Progenitor cell of endocrine pancreas (in vitro differentiated cells): ENCODE measurements at regions not wholly inside any gene's neighbourhood (a gene's known extent, or its start where the extent isn't known, plus 50 kb on each side); places are given as distances from the start of the nearest gene placed in this dataset.

Experiments used
- DNase-seq: peaks from one replicate; pipeline ENCODE4 v3.0.0; 2021; ENCODE audit warnings: low spot score; ENCODE audit not compliant: unreplicated experiment
- H3K27ac Mint-ChIP-seq: 2 replicates; pipeline ENCODE4 v1.8.0; 2021; ENCODE audit warnings: mild to moderate bottlenecking, moderate library complexity, mixed read lengths
- H3K27me3 Mint-ChIP-seq: 2 replicates; pipeline ENCODE4 v1.8.0; 2021; ENCODE audit warnings: mixed read lengths
- H3K36me3 Mint-ChIP-seq: 2 replicates; pipeline ENCODE4 v1.8.0; 2022; ENCODE audit warnings: mixed read lengths; ENCODE audit not compliant: insufficient read depth
- H3K4me1 Mint-ChIP-seq: 2 replicates; pipeline ENCODE4 v1.8.0; 2021; ENCODE audit warnings: low read depth, mixed read lengths
- H3K4me3 Mint-ChIP-seq: 2 replicates; pipeline ENCODE4 v1.8.0; 2021; ENCODE audit warnings: low read depth, mild to moderate bottlenecking, moderate library complexity, mixed read lengths
- H3K9me3 Mint-ChIP-seq: 2 replicates; pipeline ENCODE4 v1.8.0; 2021; ENCODE audit warnings: low read depth, mixed read lengths
- CTCF ChIP-seq: fragments of 200-600 bp; sonication (generic); IDR thresholded peaks from one replicate; pipeline ENCODE4 v1.5.0; 2021; ENCODE audit warnings: antibody characterized with exemption, mild to moderate bottlenecking; ENCODE audit not compliant: unreplicated experiment

- no peak for DNase-seq
- no peak for TF ChIP-seq CTCF
- peaks cover 13% of the 10 kb centered on the region for H3K9me3 Mint-ChIP-seq
- no peak overlapping the region for H3K4me3 Mint-ChIP-seq
- H3K27ac Mint-ChIP-seq, result no peak overlapping the region
- H3K27me3 Mint-ChIP-seq, result no peaks in the 10 kb centered on the region
- H3K36me3 Mint-ChIP-seq, result no peaks in the 10 kb centered on the region
- H3K4me1 Mint-ChIP-seq, result no peaks in the 10 kb centered on the region
These were observed 144.2 kb upstream of the FRMD6 start for GRCh38 chr14:51507511-51507905.

- H3K27me3 Mint-ChIP-seq, result no peaks in the 10 kb centered on the region
- H3K4me3 Mint-ChIP-seq, result no peak overlapping the region
- no peak for TF ChIP-seq CTCF
- H3K9me3 Mint-ChIP-seq, result peaks cover 8% of the 10 kb centered on the region
- no peak for DNase-seq
- H3K27ac Mint-ChIP-seq, result no peak overlapping the region
- H3K4me1 Mint-ChIP-seq, result no peaks in the 10 kb centered on the region
- H3K36me3 Mint-ChIP-seq, result no peaks in the 10 kb centered on the region
These were observed 143.7 kb upstream of the FRMD6 start for GRCh38 chr14:51507906-51508511.

- Mint-ChIP-seq H3K4me3 (no peak overlapping the region), H3K27ac (no peak overlapping the region), H3K27me3 (no peaks in the 10 kb centered on the region), H3K4me1 (no peaks in the 10 kb centered on the region), H3K36me3 (no peaks in the 10 kb centered on the region), H3K9me3 (no peaks in the 10 kb centered on the region)
- DNase-seq, result no peak
- no peak for TF ChIP-seq CTCF
These were observed 140.4 kb upstream of the FRMD6 start for GRCh38 chr14:51511265-51511664.

- no peak for TF ChIP-seq CTCF
- Mint-ChIP-seq H3K27me3 (no peaks in the 10 kb centered on the region), H3K9me3 (no peaks in the 10 kb centered on the region), H3K36me3 (no peaks in the 10 kb centered on the region), H3K4me1 (no peaks in the 10 kb centered on the region), H3K27ac (no peak overlapping the region), H3K4me3 (no peak overlapping the region)
- DNase-seq, result no peak
These were observed 139.4 kb upstream of the FRMD6 start for GRCh38 chr14:51512316-51512715.

- no peak for TF ChIP-seq CTCF
These were observed 138.4 kb upstream of the FRMD6 start for GRCh38 chr14:51513281-51513680.

More at GRCh38 chr14:51513281-51513680, 138.4 kb upstream of the FRMD6 start:
- H3K27ac Mint-ChIP-seq, result no peak overlapping the region
- H3K36me3 Mint-ChIP-seq, result no peaks in the 10 kb centered on the region
- H3K4me3 Mint-ChIP-seq, result no peak overlapping the region
- no peaks in the 10 kb centered on the region for H3K27me3 Mint-ChIP-seq
- no peaks in the 10 kb centered on the region for H3K9me3 Mint-ChIP-seq
- no peak for DNase-seq
- H3K4me1 Mint-ChIP-seq, result no peaks in the 10 kb centered on the region
